Adrenal gland (tissue), 9 donors: ENCODE measurements at regions not wholly inside any gene's neighbourhood (a gene's known extent, or its start where the extent isn't known, plus 50 kb on each side); places are given as distances from the start of the nearest gene placed in this dataset.

ENCODE experiments used
- DNase-seq, 7 donors: peaks; one replicate each; pipeline ENCODE4 v3.0.0-alpha.2; 2019 to 2020
- H3K27ac ChIP-seq, 5 donors: fragments of 200-600 bp; sonication (generic) in 4 of 5; 1 replicate in 3 of 5; 2 replicates in 2 of 5; pipeline versions ENCODE4 v1.5.1 to v1.8.0; 2016 to 2020; ENCODE audit warnings: mild to moderate bottlenecking in 1 of 5
- H3K27me3 ChIP-seq: fragments of 200-600 bp; 2 replicates; pipeline ENCODE4 v1.8.0; 2021
- H3K36me3 ChIP-seq, 2 donors: fragments of 200-600 bp; replicated peaks in 1 of 2; 1 replicate in 1 of 2; 2 replicates in 1 of 2; pipeline versions ENCODE4 v1.5.1 to v1.8.0; 2018 to 2022
- H3K4me1 ChIP-seq, 2 donors: fragments of 200-600 bp; replicated peaks in 1 of 2; 1 replicate in 1 of 2; 2 replicates in 1 of 2; pipeline versions ENCODE4 v1.5.1 to v1.8.0; 2018 to 2021
- H3K4me3 ChIP-seq, 4 donors: fragments of 200-600 bp; sonication (generic) in 3 of 4; one replicate each; pipeline ENCODE4 v1.5.1; 2016 to 2018
- H3K9me3 ChIP-seq, 3 donors: fragments of 200-600 bp; sonication (generic) in 1 of 3; replicated peaks in 1 of 3; 1 replicate in 2 of 3; 2 replicates in 1 of 3; pipeline versions ENCODE4 v1.5.1 to v1.8.0; 2016 to 2021
- POLR2A ChIP-seq, 2 donors: fragments of 450-650 bp; IDR thresholded peaks; one replicate each; pipeline ENCODE4 v1.6.1; 2017; ENCODE audit warnings: antibody characterized with exemption in 2 of 2, mild to moderate bottlenecking in 2 of 2, moderate library complexity in 1 of 2
- WGBS, 4 donors: extraction: QIAGEN DNeasy Blood & Tissue Kit in 2 of 4; methylation state at CpG; one replicate each; pipeline versions ENCODE4 v1.1.5 to v1.1.7; 2013 to 2017; 5-methylcytosine and 5-hydroxymethylcytosine counted together
- intact Hi-C, 2 donors: fragments of 100-400 bp; cut with DNase I; formaldehyde crosslinking; loops; one replicate each; pipeline versions ENCODE4 v1.14.1 to v1.15.0; 2022 to 2023
- TF ChIP-seq, protein P1 (sequence below), 6 experiments: fragments of 450-650 bp in 4 of 6; fragments of 200-600 bp in 2 of 6; sonication (generic) in 1 of 6; IDR thresholded peaks; 1 replicate in 5 of 6; 2 replicates in 1 of 6; pipeline versions ENCODE4 v1.5.1 to v1.8.0; 2016 to 2021; ENCODE audit warnings: antibody characterized with exemption in 6 of 6, mild to moderate bottlenecking in 2 of 6, moderate library complexity in 1 of 6
- donor health status: healthy with polysubstance abuse.
- donor health status: Bipolar disorder and iron deficiency.
- donor health status: DM: yes; HTN: yes; CAD: no.
- donor health status: DM: no; HTN: no; CAD: no.
- donor health status: DM: no; HTN: no; CAD: no.

GRCh38 chr9:78786794-78787193 lies 489.9 kb downstream of the PSAT1 start:
- H3K4me1 ChIP-seq = no peaks in the 10 kb centered on the region
- H3K36me3 ChIP-seq = no peaks in the 10 kb centered on the region
- H3K9me3 ChIP-seq = no peaks in the 10 kb centered on the region
- WGBS, 4 donors = 50 to 80% (median 65%) methylated on average over 3 of the region's 3 CpGs
- H3K27ac ChIP-seq = no peak overlapping the region
- no peak for DNase-seq
- no peak overlapping the region for H3K4me3 ChIP-seq
- TF ChIP-seq, protein P1, sequence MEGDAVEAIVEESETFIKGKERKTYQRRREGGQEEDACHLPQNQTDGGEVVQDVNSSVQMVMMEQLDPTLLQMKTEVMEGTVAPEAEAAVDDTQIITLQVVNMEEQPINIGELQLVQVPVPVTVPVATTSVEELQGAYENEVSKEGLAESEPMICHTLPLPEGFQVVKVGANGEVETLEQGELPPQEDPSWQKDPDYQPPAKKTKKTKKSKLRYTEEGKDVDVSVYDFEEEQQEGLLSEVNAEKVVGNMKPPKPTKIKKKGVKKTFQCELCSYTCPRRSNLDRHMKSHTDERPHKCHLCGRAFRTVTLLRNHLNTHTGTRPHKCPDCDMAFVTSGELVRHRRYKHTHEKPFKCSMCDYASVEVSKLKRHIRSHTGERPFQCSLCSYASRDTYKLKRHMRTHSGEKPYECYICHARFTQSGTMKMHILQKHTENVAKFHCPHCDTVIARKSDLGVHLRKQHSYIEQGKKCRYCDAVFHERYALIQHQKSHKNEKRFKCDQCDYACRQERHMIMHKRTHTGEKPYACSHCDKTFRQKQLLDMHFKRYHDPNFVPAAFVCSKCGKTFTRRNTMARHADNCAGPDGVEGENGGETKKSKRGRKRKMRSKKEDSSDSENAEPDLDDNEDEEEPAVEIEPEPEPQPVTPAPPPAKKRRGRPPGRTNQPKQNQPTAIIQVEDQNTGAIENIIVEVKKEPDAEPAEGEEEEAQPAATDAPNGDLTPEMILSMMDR (IDR thresholded peaks at IDR 0.05) = no peak
- TF ChIP-seq POLR2A (IDR thresholded peaks at IDR 0.05) = no peak
- intact Hi-C loops = no loop called here
- no peaks in the 10 kb centered on the region for H3K27me3 ChIP-seq

- H3K36me3 ChIP-seq = no peaks in the 10 kb centered on the region
- H3K4me3 ChIP-seq = no peak overlapping the region
- no peaks in the 10 kb centered on the region for H3K9me3 ChIP-seq
- intact Hi-C loops = no loop called here
- no peak for TF ChIP-seq POLR2A (IDR thresholded peaks at IDR 0.05)
- DNase-seq = no peak
- H3K27me3 ChIP-seq = no peaks in the 10 kb centered on the region
- H3K27ac ChIP-seq = no peak overlapping the region
- no peaks in the 10 kb centered on the region for H3K4me1 ChIP-seq
Observed at GRCh38 chr9:78788101-78788500, 491.2 kb downstream of the PSAT1 start.

DNA sequence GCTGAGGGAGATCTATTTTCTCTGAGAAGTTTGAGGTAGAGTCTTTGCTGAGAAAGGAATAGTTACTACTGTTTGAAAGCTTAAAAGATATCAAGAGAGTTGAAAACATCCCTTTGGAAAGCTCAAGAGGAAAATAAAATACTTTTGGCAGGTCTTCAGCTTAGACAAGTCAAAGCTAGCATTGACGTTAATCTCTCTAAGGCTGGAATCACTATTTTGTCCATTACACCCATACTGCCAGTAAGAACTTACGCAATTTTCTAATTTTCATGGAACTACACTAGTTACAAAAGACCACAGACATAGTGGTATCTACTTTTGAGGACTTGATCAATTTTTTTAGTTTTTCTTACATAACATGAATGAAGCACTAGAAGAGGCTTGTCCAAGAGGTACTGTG lies 494.9 kb downstream of the PSAT1 start:
- TF ChIP-seq, protein P1 (IDR thresholded peaks at IDR 0.05) = no peak
- no peak for TF ChIP-seq POLR2A (IDR thresholded peaks at IDR 0.05)
- Histone ChIP-seq H3K27ac (no peak overlapping the region), H3K36me3 (no peaks in the 10 kb centered on the region), H3K4me3 (no peak overlapping the region), H3K27me3 (no peaks in the 10 kb centered on the region), H3K9me3 (no peaks in the 10 kb centered on the region), H3K4me1 (no peaks in the 10 kb centered on the region)
- no peak for DNase-seq
- intact Hi-C loops = no loop called here
- 77 to 85% (median 79%) methylated on average over 2 of the region's 2 CpGs for WGBS, 4 donors

DNA sequence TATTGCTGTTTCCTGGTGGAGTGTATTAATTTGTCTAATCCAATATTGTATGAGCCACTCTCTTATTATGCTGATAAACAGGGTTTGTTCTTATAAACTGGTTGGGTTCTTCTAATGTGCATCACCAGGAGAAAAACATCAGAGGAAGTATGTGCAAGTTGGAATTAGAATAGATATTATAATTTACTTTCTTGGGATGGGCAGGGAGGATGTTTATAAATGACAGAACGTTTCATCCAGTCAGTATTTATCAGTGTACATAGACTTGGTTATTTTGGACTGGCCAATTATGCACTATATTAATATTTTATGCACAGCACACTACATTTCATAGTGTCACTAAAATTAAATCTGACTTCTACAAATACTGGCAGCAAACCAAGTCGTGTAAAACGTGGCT lies 495.8 kb downstream of the PSAT1 start:
- Histone ChIP-seq H3K27ac (no peak overlapping the region), H3K9me3 (no peaks in the 10 kb centered on the region), H3K4me3 (no peak overlapping the region), H3K36me3 (no peaks in the 10 kb centered on the region), H3K27me3 (no peaks in the 10 kb centered on the region), H3K4me1 (no peaks in the 10 kb centered on the region)
- WGBS, 4 donors = 41 to 51% (median 46%) methylated on average over 3 of the region's 3 CpGs
- DNase-seq = no peak
- intact Hi-C loops = no loop called here
- TF ChIP-seq, protein P1 (IDR thresholded peaks at IDR 0.05) = no peak
- TF ChIP-seq POLR2A (IDR thresholded peaks at IDR 0.05) = no peak

DNA sequence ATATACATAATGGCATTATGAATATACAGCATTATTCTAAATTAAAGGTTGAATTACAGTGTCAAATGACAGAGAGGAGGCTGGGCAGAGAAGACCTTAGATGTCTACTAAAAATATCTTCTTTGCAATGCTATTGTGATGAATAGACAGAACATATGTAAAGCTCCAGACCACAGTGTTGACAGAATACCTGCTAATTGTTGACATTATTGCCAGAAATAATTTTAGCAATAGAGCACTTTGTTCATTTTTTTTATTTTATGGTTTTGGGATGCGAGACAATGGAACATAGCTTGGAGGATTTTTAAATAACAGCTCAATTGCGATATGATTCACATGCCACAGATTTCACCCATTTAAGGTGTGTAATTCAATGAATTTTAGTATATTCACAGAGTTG lies 508.8 kb downstream of the PSAT1 start:
- H3K27ac ChIP-seq = no peak overlapping the region
- TF ChIP-seq, protein P1 (IDR thresholded peaks at IDR 0.05) = no peak
- TF ChIP-seq POLR2A (IDR thresholded peaks at IDR 0.05) = no peak
- intact Hi-C loops = no loop called here
- no peaks in the 10 kb centered on the region for H3K9me3 ChIP-seq
- no peaks in the 10 kb centered on the region for H3K4me1 ChIP-seq
- no peak for DNase-seq
- H3K4me3 ChIP-seq = no peak overlapping the region
- no peaks in the 10 kb centered on the region for H3K27me3 ChIP-seq
- no peaks in the 10 kb centered on the region for H3K36me3 ChIP-seq
- 93 to 98% (median 95%) methylated on average over 2 of the region's 2 CpGs for WGBS, 4 donors
